GM18511 (cell line): ENCODE measurements at regions not wholly inside any gene's neighbourhood (a gene's known extent, or its start where the extent isn't known, plus 50 kb on each side); places are given as distances from the start of the nearest gene placed in this dataset.

Source experiments
- ATAC-seq: cut with Tn5 transposase; IDR thresholded peaks from one replicate; pipeline ENCODE4 v1.9.1; 2021; ENCODE audit warnings: mild to moderate bottlenecking, moderate library complexity; ENCODE audit not compliant: unreplicated experiment

DNA sequence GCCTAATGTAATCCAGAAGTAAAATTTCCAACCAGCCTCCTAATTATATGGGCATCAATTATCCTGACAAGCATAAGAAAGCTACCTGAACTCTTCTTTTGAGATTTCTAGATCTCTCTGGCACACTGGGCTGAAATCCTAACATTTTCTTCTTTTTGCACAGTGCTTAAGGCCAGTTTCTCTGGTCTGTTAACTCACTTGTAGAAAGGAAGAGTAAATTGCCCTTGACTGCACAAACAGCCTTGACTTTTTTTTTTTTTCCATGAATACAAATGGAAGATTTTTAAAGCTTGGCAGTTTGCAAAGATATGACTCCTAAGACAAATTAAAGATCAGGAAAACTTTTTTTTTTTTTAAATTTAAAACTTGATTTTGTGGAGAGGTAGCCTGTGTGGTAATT is 291.2 kb upstream of the MON1B start:
- no peak for ATAC-seq

GRCh38 chr16:76900285-76901263 is 290.4 kb upstream of the MON1B start:
- ATAC-seq, result no peak

- no peak for ATAC-seq
Measured at GRCh38 chr16:76906552-76906951, 284.4 kb upstream of the MON1B start.

GRCh38 chr16:76910931-76911330 is 280.1 kb upstream of the MON1B start:
- ATAC-seq, result no peak

- no peak for ATAC-seq
Measured at GRCh38 chr16:76913046-76913445, 277.9 kb upstream of the MON1B start.

GRCh38 chr16:76926042-76926441 is 264.9 kb upstream of the MON1B start:
- ATAC-seq, result no peak

GRCh38 chr16:76926595-76926994 is 264.4 kb upstream of the MON1B start:
- no peak for ATAC-seq

DNA sequence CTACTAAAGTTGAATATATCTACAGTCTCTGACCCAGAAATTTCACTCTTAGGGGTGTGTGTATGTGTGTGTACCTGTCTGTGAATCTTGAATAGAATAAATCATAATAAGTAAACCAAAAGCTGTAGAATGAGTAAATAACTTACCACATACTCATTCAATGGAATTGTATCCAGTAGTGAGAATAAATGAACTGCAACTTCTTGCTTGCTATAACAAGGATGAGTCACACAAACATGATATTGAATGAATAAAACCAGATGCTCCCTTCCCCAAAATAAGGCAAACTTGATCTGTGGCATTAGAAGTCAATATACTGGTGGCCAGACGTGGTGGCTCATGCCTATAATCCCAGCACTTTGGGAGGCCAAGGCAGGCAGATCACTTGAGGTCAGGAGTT is 259.8 kb upstream of the MON1B start:
- no peak for ATAC-seq

DNA sequence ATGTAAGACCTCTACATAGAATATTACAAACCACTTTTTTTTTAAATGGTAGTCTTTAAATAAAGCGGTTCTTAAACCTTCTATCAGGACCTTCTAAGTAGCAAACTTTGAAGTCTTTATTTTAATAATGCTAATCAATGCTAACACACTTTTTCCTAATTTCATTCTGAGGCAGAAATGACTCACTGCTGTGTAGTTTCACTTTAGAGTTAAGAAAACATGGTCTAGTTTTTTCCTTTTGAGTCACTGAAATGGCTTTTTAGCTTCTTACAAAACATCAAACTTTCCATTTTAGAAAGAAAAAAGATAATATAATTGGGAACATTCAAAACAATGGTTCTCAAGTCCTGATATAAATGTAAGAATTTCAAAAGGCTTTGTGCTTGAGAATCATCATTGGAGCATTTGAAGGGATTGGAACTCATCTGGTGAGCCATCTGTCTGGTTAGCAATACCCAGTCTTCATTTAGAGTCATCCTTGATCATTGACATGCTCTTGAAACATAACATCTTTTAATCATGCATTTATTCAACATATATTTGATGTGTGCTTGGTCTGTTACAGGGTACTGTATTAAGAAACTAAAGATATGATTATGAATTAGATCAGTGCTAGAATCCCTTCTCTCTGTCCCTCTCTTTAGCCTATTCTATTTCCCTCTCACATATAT is 258.3 kb upstream of the MON1B start:
- no peak for ATAC-seq

- ATAC-seq, result no peak
Measured at GRCh38 chr16:76940251-76940650, 250.7 kb upstream of the MON1B start.

DNA sequence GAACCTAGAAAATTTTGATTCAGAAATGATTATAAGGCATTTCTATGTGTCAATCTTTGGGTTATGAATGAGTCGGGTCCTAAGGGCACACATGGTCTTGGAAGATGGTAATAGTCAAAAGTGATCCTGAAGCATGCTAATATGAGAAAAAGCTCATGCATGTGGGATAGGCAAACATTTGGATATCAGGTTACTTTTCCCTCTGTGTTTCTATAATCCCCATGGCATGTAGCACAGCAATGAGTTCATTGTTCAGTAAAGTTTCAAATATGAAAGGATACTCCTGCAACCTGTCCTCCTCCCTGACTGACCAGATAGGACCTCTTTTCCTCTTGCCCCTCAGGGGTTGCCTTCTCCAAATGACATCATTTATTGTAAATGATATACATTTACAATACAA is 249.9 kb upstream of the MON1B start:
- ATAC-seq, result no peak

- ATAC-seq, result no peak
Measured at GRCh38 chr16:76942089-76942488, 248.9 kb upstream of the MON1B start.

DNA sequence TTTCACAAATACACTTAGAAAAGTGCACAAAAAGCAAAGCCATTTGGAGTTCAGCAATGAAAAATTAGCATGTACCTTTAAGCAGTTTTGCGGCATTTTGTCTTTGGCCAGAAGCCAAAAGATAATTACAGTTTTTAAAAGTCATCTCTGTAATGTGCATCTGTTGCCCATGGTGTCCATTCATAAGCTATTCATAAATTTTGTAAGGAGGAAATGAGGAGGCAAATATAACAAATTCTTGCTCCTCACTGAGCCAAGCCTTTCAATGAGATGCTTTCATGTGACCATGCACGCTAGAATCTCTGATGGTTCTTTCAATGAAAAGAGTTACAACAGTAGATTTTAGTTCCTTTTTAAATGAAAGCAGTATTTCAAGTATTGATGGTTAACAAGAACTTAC is 247.1 kb upstream of the MON1B start:
- ATAC-seq, result no peak

- no peak for ATAC-seq
Measured at GRCh38 chr16:76946879-76947278, 244.1 kb upstream of the MON1B start.

DNA sequence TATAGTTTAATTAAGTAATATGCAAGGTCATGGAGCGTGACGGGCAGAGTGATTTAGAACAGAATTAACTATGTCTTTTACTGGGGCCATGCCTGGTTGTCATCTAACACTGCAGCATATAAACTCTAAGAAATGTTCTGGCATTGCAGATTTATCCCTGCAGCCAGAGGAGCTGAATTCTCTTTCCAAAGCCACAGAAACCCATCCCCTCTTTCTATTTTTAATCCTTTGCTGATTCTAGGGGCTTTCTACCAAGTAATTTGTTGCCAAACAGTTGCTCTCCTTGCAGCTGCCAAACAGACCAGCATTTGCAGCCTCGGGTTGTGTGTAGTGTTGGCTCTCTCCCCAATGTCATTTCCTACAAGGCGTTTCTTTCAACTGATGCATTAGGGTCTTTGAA is 243.2 kb upstream of the MON1B start:
- no peak for ATAC-seq

- ATAC-seq, result no peak
Measured at GRCh38 chr16:76955629-76956028, 235.4 kb upstream of the MON1B start.

DNA sequence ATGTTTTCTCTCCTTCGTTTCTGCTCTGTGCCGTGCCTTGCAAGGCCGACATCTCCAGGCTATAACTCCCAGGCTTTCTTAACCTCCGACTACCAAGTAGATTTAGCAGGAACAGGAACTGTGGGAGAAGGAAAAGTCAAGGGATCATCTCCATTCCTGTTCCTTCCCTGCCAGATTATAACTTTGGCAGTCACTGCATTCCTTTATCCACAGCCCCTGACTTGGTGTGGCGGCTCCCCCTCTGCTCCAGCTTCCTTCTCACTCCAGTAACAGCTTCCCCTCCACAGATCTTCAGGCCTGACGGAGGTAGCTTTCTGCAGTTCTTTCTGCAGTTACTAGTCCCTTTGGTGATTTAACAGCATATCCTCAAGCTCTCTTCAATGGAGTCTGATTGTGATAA is 234.6 kb upstream of the MON1B start:
- no peak for ATAC-seq

DNA sequence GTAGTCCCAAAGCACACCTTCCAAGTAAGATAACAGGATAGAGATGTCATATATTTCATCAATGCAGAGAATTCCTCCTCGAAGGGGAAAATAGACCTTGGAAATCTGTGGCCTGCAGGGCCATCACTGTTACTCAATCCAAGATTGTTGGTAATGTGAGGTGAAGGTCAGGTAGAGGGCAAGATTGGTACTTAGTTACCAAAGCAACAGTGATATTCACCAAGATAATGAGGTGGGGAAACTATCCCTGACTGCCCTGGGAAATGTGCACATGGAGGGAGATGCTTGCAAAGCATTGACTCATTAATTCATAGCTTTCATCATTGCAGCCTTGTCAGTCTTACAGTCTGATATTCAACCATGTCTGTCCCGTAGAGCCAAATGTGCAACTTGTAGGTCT is 234.1 kb upstream of the MON1B start:
- ATAC-seq, result no peak

DNA sequence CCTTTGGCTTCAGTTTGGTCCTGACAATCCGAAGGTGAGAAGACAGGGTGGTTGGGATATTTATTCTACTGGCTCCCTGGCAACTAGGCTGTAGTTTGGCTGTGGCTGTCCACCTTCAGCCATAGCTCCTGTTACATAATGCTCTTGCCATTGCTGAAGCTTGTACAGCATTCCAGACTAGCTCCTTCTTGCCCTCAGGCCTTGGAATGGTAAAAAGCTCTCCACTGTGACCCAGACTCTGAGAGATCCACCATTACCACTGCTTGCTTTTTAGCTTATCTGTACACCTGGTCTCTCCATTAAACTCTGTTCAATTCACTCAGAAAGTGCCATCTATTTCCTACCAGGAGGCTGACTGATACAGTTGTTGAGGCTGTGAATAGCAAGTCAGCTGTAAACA is 231.8 kb upstream of the MON1B start:
- ATAC-seq, result no peak

- no peak for ATAC-seq
Measured at GRCh38 chr16:76963614-76964315, 227.2 kb upstream of the MON1B start.

GRCh38 chr16:76964464-76965154 is 226.4 kb upstream of the MON1B start:
- ATAC-seq, result no peak
